Activated T-helper 1 cell treated with anti-CD3 and anti-CD28 coated beads, Interleukin-2, amount 50 U/mL, for 16 hours (primary cell): ENCODE measurements at regions not wholly inside any gene's neighbourhood (a gene's known extent, or its start where the extent isn't known, plus 50 kb on each side); places are given as distances from the start of the nearest gene placed in this dataset.

Experiments
- DNase-seq, 2 donors: peaks; one replicate each; pipeline ENCODE4 v3.0.0-alpha.2; 2020; ENCODE audit warnings: low read depth in 1 of 2, low spot score in 1 of 2

DNA sequence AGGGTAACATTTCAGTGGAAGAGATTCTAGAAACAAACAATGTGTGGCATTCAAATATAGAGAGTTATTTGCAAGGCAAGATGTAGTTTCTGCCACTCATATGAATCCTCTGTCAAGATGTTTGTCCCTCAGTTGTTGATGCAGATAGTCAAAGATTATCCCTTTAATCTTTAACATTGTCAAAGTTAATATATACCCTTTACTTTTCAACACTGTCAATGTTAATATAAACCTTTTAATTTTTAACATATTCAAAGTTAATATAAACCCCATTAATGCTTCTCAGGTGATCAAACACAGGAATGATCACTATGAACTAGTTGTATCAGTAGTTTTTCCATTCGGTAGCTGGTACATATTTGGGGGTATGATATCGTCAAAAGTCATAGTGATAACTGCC, 51.9 kb upstream of the PICALM start:
- no peak for DNase-seq

DNA sequence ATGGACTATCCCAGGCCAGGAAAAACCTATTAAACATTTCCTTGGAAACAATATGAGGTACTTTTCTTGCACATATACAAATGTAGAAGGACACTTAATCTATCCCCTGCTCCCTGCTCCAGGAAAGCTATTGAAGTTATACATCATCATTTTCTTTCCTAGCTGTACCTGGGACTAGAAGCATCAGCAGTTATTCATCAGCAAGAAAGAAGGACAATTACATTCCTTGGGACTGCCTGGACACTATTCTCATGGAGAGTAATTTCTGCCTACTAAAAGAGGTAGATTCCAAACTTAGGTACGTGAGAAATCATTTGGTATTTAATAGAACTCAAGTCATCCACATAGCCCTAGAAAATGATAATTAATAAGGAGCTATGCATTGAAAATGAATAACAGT, 51.0 kb upstream of the PICALM start:
- no peak for DNase-seq

DNA sequence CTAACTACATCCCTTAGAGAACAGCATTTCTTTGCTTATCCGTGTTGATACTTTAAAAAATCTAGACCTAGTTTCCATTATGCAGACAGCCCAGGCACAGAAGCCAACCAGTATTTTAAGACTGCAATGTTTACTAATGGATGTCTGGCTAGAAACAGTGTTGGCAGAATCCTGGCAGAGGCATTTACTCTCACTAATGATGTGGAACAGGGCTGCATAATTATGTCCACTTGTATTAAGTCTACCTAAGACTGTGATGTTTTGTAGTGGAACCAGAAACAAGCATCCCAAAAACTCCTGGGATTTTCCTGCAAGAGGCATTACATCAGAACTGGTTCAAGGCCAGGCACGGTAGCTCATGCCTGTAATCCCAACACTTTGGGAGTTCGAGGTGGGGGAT, 50.2 kb upstream of the PICALM start:
- no peak for DNase-seq
